OCI-LY1 (cell line): ENCODE measurements at regions not wholly inside any gene's neighbourhood (a gene's known extent, or its start where the extent isn't known, plus 50 kb on each side); places are given as distances from the start of the nearest gene placed in this dataset.

ENCODE experiments used
- EZH2 ChIP-seq: fragments of 200-600 bp; sonication (generic), shearing (Covaris generic); IDR thresholded peaks from 2 replicates; pipeline ENCODE4 v1.8.0; 2017; ENCODE audit warnings: borderline replicate concordance, mixed run types, mild to moderate bottlenecking, antibody characterized with exemption, low read length, moderate library complexity, mixed read lengths
- TF ChIP-seq, protein P1 (sequence below): fragments of 200-600 bp; sonication (generic), shearing (Covaris generic); IDR thresholded peaks from 2 replicates; pipeline ENCODE4 v1.5.1; 2017; ENCODE audit warnings: mild to moderate bottlenecking, antibody characterized with exemption, low read length, moderate library complexity, mixed read lengths

DNA sequence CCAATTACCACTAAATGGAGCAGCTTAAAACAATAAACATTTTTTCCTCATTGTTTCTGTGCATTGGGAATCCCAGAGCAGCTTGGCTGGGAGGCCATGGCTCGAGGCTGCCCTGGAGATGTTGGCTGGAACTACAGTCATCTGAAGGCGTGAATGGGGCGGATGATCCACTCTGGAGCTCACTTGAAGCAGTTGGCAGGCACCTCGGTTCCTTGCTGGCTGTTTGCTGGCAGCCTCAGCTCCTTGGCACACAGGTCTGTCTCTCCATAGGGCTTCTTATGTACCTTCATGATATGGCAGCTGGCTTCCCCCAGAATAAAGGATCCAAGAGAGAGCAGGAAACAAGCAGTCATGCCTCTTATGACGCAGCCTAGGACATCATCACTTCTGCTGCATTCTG lies 227.0 kb upstream of the COPS8 start:
- TF ChIP-seq, protein P1, sequence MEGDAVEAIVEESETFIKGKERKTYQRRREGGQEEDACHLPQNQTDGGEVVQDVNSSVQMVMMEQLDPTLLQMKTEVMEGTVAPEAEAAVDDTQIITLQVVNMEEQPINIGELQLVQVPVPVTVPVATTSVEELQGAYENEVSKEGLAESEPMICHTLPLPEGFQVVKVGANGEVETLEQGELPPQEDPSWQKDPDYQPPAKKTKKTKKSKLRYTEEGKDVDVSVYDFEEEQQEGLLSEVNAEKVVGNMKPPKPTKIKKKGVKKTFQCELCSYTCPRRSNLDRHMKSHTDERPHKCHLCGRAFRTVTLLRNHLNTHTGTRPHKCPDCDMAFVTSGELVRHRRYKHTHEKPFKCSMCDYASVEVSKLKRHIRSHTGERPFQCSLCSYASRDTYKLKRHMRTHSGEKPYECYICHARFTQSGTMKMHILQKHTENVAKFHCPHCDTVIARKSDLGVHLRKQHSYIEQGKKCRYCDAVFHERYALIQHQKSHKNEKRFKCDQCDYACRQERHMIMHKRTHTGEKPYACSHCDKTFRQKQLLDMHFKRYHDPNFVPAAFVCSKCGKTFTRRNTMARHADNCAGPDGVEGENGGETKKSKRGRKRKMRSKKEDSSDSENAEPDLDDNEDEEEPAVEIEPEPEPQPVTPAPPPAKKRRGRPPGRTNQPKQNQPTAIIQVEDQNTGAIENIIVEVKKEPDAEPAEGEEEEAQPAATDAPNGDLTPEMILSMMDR = no peak
- no peak for TF ChIP-seq EZH2
